RWPE2 (cell line): ENCODE measurements at regions not wholly inside any gene's neighbourhood (a gene's known extent, or its start where the extent isn't known, plus 50 kb on each side); places are given as distances from the start of the nearest gene placed in this dataset.

Experiments
- ATAC-seq: fragments of 200-7000 bp; cut with Tn5 transposase; 3 replicates; pipeline ENCODE4 v1.9.1; 2021; ENCODE audit warnings: low read depth
- DNase-seq: peaks from one replicate; pipeline ENCODE4 v3.0.0-alpha.2; 2020; ENCODE audit warnings: low spot score
- H3K27ac ChIP-seq: fragments of 450-650 bp; 2 replicates; pipeline ENCODE4 v1.5.1; 2017; ENCODE audit warnings: mild to moderate bottlenecking; ENCODE audit not compliant: poor library complexity, severe bottlenecking
- H3K27me3 ChIP-seq: fragments of 250-450 bp; sonication (Bioruptor Pico); 2 replicates; pipeline ENCODE4 v1.5.1; 2021; ENCODE audit warnings: mild to moderate bottlenecking, moderate library complexity; ENCODE audit not compliant: insufficient read depth, poor library complexity, severe bottlenecking
- H3K36me3 ChIP-seq: fragments of 250-450 bp; sonication (Bioruptor Pico); 2 replicates; pipeline ENCODE4 v1.5.1; 2020; ENCODE audit warnings: low read depth, mild to moderate bottlenecking, moderate library complexity
- H3K4me1 ChIP-seq: fragments of 250-450 bp; sonication (Bioruptor Pico); 2 replicates; pipeline ENCODE4 v1.5.1; 2021; ENCODE audit warnings: mild to moderate bottlenecking, moderate library complexity; ENCODE audit not compliant: insufficient read depth, poor library complexity, severe bottlenecking
- H3K4me3 ChIP-seq: fragments of 250-450 bp; sonication (Bioruptor Pico); 2 replicates; pipeline ENCODE4 v1.5.1; 2021; ENCODE audit warnings: mild to moderate bottlenecking, moderate library complexity; ENCODE audit not compliant: severe bottlenecking
- H3K9me3 ChIP-seq: fragments of 250-450 bp; sonication (Bioruptor Pico); 2 replicates; pipeline ENCODE4 v1.5.1; 2021; ENCODE audit warnings: mild to moderate bottlenecking, moderate library complexity; ENCODE audit not compliant: severe bottlenecking
- TF ChIP-seq, protein P1 (sequence below): fragments of 450-650 bp; IDR thresholded peaks from one replicate; pipeline ENCODE4 v1.5.1; 2017; ENCODE audit warnings: mild to moderate bottlenecking, moderate library complexity; ENCODE audit not compliant: poor library complexity, severe bottlenecking

DNA sequence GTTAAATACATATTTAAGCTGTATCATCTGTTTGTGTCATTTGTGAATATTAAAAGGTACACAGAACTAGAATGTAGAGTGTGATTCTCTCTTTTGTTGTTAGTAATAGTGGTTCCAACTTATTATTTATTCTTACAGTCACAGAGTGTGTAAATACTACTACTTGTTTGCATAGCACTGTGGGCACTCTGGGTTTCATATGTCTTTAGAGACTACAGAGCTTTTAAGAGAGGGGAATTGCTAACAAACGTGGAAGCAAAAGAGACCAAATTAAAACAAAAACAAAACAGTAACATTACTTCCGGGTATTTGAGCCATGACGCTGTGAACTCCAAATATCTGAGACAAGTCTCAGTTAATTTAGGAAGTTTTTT, 828.0 kb upstream of the DPPA4 start:
- Histone ChIP-seq H3K9me3 (no peaks in the 10 kb centered on the region), H3K4me3 (no peak overlapping the region), H3K4me1 (no peaks in the 10 kb centered on the region), H3K27me3 (no peaks in the 10 kb centered on the region), H3K36me3 (no peaks in the 10 kb centered on the region), H3K27ac (no peak overlapping the region)
- TF ChIP-seq, protein P1, sequence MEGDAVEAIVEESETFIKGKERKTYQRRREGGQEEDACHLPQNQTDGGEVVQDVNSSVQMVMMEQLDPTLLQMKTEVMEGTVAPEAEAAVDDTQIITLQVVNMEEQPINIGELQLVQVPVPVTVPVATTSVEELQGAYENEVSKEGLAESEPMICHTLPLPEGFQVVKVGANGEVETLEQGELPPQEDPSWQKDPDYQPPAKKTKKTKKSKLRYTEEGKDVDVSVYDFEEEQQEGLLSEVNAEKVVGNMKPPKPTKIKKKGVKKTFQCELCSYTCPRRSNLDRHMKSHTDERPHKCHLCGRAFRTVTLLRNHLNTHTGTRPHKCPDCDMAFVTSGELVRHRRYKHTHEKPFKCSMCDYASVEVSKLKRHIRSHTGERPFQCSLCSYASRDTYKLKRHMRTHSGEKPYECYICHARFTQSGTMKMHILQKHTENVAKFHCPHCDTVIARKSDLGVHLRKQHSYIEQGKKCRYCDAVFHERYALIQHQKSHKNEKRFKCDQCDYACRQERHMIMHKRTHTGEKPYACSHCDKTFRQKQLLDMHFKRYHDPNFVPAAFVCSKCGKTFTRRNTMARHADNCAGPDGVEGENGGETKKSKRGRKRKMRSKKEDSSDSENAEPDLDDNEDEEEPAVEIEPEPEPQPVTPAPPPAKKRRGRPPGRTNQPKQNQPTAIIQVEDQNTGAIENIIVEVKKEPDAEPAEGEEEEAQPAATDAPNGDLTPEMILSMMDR = no peak
- ATAC-seq (no peak), DNase-seq (no peak)

DNA sequence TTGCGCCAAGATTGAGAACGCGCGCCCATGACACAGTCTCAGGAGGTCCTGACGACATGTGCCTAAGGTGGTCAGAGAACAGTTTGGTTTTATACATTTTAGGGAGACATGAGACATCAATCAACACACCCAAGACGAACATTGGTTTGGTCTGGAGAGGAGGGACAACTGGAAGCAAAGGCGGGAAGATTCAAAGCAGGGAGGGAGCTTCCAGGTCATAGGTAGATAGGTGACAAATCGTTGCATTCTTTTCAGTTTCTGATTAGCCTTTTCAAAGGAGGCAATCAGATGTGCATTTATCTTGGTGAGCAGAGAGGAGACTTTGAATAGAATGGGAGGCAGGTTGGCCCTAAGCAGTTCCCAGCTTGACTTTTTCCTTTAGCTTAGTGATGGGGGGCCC, 828.4 kb upstream of the DPPA4 start:
- TF ChIP-seq, protein P1 = no peak

DNA sequence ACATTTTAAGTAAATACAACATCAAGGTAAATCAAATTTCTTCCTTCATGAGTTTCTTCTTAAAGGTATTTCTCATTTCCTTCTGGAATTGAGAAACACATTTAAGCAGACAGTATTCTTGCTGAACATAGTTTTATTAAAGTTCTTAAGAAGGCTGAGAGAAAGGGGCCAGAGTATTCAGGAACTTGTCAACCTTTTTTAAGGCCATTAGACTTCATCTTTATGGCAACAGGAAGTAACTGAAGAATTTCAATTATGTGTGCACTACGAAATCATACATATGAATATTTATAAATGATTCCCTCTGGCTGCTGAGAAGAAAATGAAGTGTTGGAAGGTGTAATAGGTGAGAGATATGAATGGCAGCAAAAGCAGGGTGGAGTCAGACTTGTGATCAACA, 829.4 kb upstream of the DPPA4 start:
- no peaks in the 10 kb centered on the region for H3K9me3 ChIP-seq
- no peak for ATAC-seq
- no peaks in the 10 kb centered on the region for H3K4me1 ChIP-seq
- H3K27ac ChIP-seq = no peak overlapping the region
- H3K4me3 ChIP-seq = no peak overlapping the region
- H3K36me3 ChIP-seq = no peaks in the 10 kb centered on the region
- no peak for DNase-seq
- TF ChIP-seq, protein P1 = no peak
- no peaks in the 10 kb centered on the region for H3K27me3 ChIP-seq

More for the DNA sequence above, 828.4 kb upstream of the DPPA4 start:
- H3K9me3 ChIP-seq = no peaks in the 10 kb centered on the region
- H3K36me3 ChIP-seq = no peaks in the 10 kb centered on the region
- no peaks in the 10 kb centered on the region for H3K27me3 ChIP-seq
- no peak overlapping the region for H3K4me3 ChIP-seq
- DNase-seq (no peak), ATAC-seq (no peak)
- no peak overlapping the region for H3K27ac ChIP-seq
- H3K4me1 ChIP-seq = no peaks in the 10 kb centered on the region

DNA sequence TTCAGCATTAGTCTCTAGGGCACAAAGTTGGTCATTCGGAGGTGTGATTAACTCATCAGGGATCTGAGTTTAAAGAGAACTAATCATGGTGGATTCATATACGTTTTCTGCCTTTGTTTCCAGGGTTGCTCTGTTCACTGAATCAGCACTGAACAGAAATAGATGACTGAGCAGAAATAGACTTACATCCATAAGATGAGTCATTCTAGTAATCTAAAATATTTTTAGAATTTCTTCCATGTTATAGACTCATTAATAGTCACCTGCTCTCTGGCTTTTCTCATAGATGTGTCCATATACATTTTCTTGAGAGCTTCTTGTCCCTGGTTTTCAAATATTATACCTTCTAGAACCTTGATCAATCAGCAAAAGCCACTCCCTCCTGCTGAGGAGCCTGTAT, 837.6 kb upstream of the DPPA4 start:
- Histone ChIP-seq H3K4me1 (no peaks in the 10 kb centered on the region), H3K27ac (no peak overlapping the region), H3K4me3 (no peak overlapping the region), H3K27me3 (no peaks in the 10 kb centered on the region), H3K36me3 (no peaks in the 10 kb centered on the region), H3K9me3 (no peaks in the 10 kb centered on the region)
- ATAC-seq (no peak; the same call in 2 of the 3 replicates), DNase-seq (no peak)
- TF ChIP-seq, protein P1 = no peak

DNA sequence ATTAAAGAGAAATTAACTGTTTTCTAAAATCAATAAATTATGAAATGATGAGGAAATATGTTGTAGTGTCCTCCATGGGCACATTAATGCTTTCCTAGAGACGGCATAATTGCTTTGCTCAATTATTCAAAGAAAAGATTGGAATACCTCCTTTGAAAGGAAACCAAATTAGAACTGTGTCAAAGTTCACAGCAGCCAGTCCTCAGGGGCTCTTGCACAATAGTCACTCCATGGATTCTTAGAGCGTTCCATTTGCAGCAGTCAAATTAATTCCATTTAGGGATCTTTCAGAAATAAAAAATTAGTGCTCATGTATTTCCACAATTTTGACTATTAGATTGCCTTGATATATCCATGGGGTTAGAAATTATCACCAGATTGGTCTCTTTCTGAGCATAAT, 841.6 kb upstream of the DPPA4 start:
- TF ChIP-seq, protein P1 = no peak
- no peaks in the 10 kb centered on the region for H3K9me3 ChIP-seq
- no peak overlapping the region for H3K27ac ChIP-seq
- H3K36me3 ChIP-seq = no peaks in the 10 kb centered on the region
- H3K4me1 ChIP-seq = no peaks in the 10 kb centered on the region
- ATAC-seq (no peak), DNase-seq (no peak)
- H3K4me3 ChIP-seq = no peak overlapping the region
- H3K27me3 ChIP-seq = no peaks in the 10 kb centered on the region
